ENCODE measurements at regions not wholly inside any gene's neighbourhood (a gene's known extent, or its start where the extent isn't known, plus 50 kb on each side); places are given as distances from the start of the nearest gene placed in this dataset.
"Not testable (repeated sequence)": the region's sequence is repeated elsewhere in the genome, so short reads cannot be mapped to it uniquely, and the experiment has no call there.

- Histone ChIP-seq H3K9me3 (no peaks in the 10 kb centered on the region), H3K4me3 (no peak overlapping the region), H3K27ac (no peak overlapping the region), H3K36me3 (no peaks in the 10 kb centered on the region), H3K27me3 (replicated peaks; ENCODE audit: insufficient read depth) (no peaks in the 10 kb centered on the region), H3K4me1 (ENCODE audit: control insufficient read depth in 1 of 2, low read depth in 2 of 2) (no peaks in the 10 kb centered on the region)
- ATAC-seq (ENCODE audit: insufficient number of reproducible peaks, low FRiP score, low read depth) (no peak), DNase-seq (ENCODE audit: low spot score) (no peak)
- TF ChIP-seq, protein P1, sequence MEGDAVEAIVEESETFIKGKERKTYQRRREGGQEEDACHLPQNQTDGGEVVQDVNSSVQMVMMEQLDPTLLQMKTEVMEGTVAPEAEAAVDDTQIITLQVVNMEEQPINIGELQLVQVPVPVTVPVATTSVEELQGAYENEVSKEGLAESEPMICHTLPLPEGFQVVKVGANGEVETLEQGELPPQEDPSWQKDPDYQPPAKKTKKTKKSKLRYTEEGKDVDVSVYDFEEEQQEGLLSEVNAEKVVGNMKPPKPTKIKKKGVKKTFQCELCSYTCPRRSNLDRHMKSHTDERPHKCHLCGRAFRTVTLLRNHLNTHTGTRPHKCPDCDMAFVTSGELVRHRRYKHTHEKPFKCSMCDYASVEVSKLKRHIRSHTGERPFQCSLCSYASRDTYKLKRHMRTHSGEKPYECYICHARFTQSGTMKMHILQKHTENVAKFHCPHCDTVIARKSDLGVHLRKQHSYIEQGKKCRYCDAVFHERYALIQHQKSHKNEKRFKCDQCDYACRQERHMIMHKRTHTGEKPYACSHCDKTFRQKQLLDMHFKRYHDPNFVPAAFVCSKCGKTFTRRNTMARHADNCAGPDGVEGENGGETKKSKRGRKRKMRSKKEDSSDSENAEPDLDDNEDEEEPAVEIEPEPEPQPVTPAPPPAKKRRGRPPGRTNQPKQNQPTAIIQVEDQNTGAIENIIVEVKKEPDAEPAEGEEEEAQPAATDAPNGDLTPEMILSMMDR (IDR thresholded peaks at IDR 0.05): no peak
These were observed 77.4 kb upstream of the PPARGC1A start for GRCh38 chr4:23967281-23967680.

- ATAC-seq (ENCODE audit: insufficient number of reproducible peaks, low FRiP score, low read depth): no peak
- TF ChIP-seq, protein P1 (IDR thresholded peaks at IDR 0.05): no peak
- no peak overlapping the region for H3K27ac ChIP-seq
- no peak for DNase-seq (ENCODE audit: low spot score)
- H3K27me3 ChIP-seq (replicated peaks; ENCODE audit: insufficient read depth): no peaks in the 10 kb centered on the region
- H3K4me3 ChIP-seq: no peak overlapping the region
- no peaks in the 10 kb centered on the region for H3K9me3 ChIP-seq
- no peaks in the 10 kb centered on the region for H3K4me1 ChIP-seq (ENCODE audit: control insufficient read depth in 1 of 2, low read depth in 2 of 2)
- H3K36me3 ChIP-seq: no peaks in the 10 kb centered on the region
These were observed 76.9 kb upstream of the PPARGC1A start for GRCh38 chr4:23966725-23967124.

GRCh38 chr4:23962462-23962861 is 72.6 kb upstream of the PPARGC1A start:
- Histone ChIP-seq H3K4me1 (ENCODE audit: control insufficient read depth in 1 of 2, low read depth in 2 of 2) (no peaks in the 10 kb centered on the region), H3K36me3 (no peaks in the 10 kb centered on the region), H3K27me3 (replicated peaks; ENCODE audit: insufficient read depth) (no peaks in the 10 kb centered on the region), H3K9me3 (no peaks in the 10 kb centered on the region), H3K27ac (no peak overlapping the region), H3K4me3 (no peak overlapping the region)
- ATAC-seq (ENCODE audit: insufficient number of reproducible peaks, low FRiP score, low read depth): no peak
- TF ChIP-seq, protein P1 (IDR thresholded peaks at IDR 0.05): no peak
- no peak for DNase-seq (ENCODE audit: low spot score)

DNA sequence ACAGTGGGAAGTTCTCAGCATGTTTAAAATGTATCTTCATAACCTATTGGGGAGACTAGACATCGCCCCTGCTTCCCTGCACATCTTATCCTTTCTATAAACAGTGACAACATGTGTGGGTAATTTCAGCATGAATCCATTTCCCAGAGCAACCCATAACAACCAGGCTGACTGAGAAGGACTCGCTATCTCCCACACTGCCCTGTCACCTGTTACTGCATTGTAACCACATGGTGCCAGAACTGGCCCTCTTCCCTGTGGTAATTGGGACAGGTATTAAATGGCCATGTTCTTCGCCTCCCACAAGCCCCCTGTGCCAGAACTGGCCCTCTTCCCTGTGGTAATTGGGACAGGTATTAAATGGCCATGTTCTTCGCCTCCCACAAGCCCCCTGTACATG is 71.5 kb upstream of the PPARGC1A start:
- not testable (repeated sequence) for H3K36me3 ChIP-seq; ATAC-seq (ENCODE audit: insufficient number of reproducible peaks, low FRiP score, low read depth); H3K27me3 ChIP-seq (replicated peaks; ENCODE audit: insufficient read depth); H3K27ac ChIP-seq; H3K4me1 ChIP-seq (ENCODE audit: control insufficient read depth in 1 of 2, low read depth in 2 of 2); H3K4me3 ChIP-seq; H3K9me3 ChIP-seq; DNase-seq (ENCODE audit: low spot score)

- TF ChIP-seq, protein P1 (IDR thresholded peaks at IDR 0.05): no peak
- no peaks in the 10 kb centered on the region for H3K36me3 ChIP-seq
- DNase-seq (ENCODE audit: low spot score) (no peak), ATAC-seq (ENCODE audit: insufficient number of reproducible peaks, low FRiP score, low read depth) (no peak)
- no peaks in the 10 kb centered on the region for H3K4me1 ChIP-seq (ENCODE audit: control insufficient read depth in 1 of 2, low read depth in 2 of 2)
- no peak overlapping the region for H3K4me3 ChIP-seq
- H3K27ac ChIP-seq: no peak overlapping the region
- H3K27me3 ChIP-seq (replicated peaks; ENCODE audit: insufficient read depth): no peaks in the 10 kb centered on the region
- no peaks in the 10 kb centered on the region for H3K9me3 ChIP-seq
These were observed 69.7 kb upstream of the PPARGC1A start for GRCh38 chr4:23959396-23960148.

DNA sequence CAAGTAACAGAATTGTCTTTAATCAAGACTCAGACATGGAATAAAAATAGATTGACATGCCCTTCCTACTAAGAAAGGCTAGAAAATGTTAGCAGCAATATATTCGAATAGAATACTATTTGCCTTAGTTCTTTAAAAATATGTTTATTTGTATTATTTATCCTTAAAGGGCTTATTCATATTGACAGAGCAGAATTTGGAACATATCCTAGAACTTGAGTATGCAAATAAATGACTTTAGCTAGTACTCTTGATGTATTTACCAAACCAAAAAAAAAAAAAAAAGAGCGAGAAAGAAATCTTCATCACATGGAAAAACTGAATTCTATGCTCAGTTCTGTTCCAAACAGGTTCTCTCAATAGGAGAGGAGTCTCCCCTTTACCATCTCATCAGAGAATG is 68.9 kb upstream of the PPARGC1A start:
- no peak overlapping the region for H3K4me3 ChIP-seq
- no peaks in the 10 kb centered on the region for H3K9me3 ChIP-seq
- DNase-seq (ENCODE audit: low spot score): no peak
- no peaks in the 10 kb centered on the region for H3K36me3 ChIP-seq
- no peak for ATAC-seq (ENCODE audit: insufficient number of reproducible peaks, low FRiP score, low read depth)
- no peaks in the 10 kb centered on the region for H3K27me3 ChIP-seq (replicated peaks; ENCODE audit: insufficient read depth)
- TF ChIP-seq, protein P1 (IDR thresholded peaks at IDR 0.05): no peak
- no peaks in the 10 kb centered on the region for H3K4me1 ChIP-seq (ENCODE audit: control insufficient read depth in 1 of 2, low read depth in 2 of 2)
- H3K27ac ChIP-seq: no peak overlapping the region

All from thoracic aorta (tissue), 2 donors.